Activated CD8-positive, alpha-beta memory T cell treated with anti-CD3 and anti-CD28 coated beads, Interleukin-2, amount 50 U/mL, for 24 hours (primary cell): ENCODE measurements at regions not wholly inside any gene's neighbourhood (a gene's known extent, or its start where the extent isn't known, plus 50 kb on each side); places are given as distances from the start of the nearest gene placed in this dataset.
"Not testable (repeated sequence)": the region's sequence is repeated elsewhere in the genome, so short reads cannot be mapped to it uniquely, and the experiment has no call there.

ENCODE experiments used
- DNase-seq: peaks from one replicate; pipeline ENCODE4 v3.0.0-alpha.2; 2020; ENCODE audit errors: extremely low read depth

DNA sequence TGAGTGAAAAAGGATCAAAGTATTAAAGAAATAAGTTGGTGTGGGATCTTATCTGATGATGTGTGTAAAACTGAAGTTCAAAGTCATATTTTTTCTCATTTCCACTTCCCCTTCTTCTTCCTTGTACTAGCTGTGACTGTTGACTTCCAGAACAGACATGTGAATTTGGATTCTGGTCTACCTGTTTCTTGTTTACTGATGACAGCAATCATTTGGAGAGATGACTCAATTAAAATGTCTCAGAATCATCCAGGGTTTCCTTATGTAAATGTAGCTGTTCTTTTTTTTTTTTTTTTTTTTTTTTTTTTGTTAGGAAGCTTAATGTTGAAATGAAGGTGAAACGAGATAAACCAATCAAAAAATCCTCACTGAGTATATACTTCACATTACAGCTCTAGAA, 819.9 kb upstream of the PIK3C3 start:
- DNase-seq: no peak

DNA sequence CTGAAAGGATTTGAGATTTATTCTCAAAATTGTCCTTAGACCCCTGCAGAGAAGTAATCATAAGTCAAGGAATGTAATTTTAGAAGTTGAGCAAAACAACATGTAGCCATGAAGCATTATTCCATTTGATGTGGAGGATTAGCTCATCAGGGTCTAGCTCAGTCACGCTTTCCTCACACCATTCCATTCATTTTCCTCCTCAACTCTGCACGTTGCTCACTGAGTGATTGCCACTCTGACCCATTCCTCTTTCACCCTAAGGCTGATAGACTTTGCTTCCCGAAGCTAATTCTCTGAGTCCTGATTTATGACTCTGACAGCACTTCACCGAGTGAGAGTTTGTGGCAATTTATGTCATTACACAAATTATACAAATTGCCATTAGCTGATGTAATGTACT, 820.6 kb upstream of the PIK3C3 start:
- DNase-seq: no peak

DNA sequence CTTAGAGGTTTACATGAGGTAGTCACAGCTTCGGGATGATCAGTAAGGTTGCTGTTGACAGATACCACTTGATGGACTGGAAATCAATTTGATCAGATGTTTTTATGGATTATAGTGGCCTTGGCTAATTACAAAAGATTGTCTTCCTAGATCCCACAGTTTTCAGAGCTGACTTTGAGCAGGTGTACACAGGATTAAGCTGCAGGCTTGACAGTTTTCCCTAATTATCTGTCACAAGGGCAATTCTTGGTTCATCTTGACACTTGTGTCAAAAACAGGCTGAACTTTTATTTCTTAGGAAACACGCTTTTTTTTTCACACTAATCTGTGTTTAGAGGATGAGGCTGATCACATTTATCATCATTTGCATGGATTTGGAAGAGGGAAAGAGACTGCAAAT, 824.0 kb upstream of the PIK3C3 start:
- no peak for DNase-seq

DNA sequence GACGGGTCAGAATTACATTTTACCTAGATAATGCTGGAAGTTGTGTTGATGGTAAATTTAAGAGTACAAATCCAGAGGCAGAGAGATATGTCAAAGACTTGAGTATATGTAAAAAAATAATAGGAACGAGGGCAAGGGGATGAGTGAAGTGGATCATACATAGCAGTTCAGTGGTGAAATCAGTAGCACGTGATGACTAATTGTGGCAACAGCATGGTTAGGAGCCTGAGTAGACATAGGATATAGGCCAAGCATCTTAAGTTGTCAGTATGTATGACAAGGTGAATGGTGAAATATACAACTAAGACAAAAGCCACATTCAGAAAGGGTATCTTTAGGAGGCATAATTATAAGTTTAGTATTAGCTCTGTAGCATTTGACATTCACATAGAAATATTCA, 826.5 kb upstream of the PIK3C3 start:
- DNase-seq: no peak

DNA sequence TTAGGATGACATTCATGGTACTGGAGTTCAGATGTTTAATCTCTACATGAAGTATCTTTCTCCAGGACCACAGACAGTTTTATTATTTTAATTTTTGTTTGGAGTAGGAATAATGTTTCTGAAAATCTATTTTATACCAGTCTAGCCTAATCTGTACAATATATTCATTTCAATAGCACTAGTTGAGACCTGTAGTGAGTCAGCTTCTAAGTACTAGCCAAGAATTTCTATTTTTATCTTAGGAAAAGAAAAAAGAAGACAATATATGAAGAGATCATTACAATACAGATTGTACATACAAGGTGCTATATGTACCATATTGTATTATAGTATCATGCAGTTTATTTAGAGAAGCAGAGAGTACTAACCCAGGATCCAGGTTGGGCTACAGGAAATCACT, 826.9 kb upstream of the PIK3C3 start:
- DNase-seq: no peak

DNA sequence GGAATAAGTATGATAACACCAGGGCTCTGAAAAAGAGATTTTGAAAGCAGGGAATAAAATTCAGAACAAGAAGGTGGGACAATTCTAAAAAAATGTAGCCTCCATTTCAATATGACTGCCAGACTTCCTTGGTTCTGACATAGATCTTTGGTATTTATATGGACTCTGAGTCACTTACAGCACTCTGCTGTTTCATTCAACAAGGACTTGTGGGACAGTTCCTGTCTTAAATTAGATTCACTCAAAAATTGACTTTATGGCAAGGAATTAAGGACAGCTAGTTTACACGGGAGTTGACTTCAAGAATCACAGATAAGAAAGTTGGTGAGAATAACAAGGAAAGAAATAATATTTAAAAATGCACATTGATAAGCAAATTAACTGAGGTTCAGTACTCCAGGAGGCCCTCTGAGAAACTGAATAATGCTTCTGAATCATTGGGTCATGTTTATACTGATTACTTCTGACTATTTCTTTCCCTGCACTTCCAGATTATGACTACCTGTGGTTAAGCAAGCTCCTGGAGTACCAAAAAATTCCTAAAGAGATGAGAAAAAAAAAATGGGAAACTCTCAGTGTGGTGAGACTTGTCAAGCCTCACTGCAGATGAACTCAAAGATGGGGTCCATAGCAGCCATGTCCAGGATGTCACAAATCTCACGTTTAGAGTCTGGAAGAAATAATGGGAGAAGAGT, 828.3 kb upstream of the PIK3C3 start:
- no peak for DNase-seq

DNA sequence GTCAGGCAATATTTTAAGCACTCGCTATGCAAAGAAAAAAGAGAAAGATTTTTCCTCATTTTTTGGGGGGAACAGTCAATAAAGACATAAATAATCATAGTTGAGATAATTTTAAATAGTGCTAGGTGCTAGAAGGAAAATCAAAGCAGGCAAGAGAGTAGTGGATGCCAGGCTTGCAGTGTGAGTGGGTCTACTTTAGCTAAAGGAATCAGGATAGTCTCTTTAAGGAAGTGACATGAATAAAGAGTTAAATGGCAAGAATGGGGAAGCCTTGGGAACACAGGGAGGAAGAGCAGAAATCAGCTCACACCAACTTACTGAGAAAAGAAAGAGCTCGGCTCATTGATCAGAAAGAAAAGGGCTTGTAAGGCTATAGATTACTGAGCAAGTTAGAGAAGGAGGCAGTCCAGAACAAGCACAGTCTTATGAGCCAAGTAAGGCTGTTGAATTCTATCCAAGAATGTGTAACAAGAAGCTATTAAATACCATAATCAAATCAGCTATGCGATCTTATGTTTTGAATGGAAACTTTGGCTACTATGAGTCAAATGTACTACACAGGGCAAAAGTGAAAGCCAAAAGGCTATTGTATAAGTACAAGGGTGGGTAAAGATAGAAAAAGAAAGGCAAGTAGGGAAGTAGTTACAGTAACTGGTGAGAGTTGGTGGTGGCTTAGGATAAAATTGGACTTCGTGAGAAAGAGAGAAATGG, 833.8 kb upstream of the PIK3C3 start:
- DNase-seq: no peak

DNA sequence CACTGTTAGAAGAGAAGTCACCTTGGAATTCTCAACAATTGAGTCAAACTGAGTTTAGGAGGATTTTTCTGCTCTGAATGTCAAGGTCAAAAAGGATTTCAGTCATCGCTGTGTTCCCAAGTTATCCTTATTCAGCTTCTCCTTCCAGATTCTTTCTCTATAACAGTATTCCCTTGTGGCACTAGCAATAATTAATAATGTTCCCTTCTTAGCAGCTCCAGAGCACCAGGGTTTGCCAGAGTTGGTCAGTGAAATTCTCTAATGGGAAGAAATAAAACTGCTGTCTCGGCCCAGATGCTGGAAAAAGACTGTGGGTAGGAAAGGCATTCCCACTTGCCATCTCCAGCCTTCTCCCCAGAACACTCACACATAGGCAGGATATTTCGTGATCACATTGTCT, 836.0 kb upstream of the PIK3C3 start:
- DNase-seq: no peak

DNA sequence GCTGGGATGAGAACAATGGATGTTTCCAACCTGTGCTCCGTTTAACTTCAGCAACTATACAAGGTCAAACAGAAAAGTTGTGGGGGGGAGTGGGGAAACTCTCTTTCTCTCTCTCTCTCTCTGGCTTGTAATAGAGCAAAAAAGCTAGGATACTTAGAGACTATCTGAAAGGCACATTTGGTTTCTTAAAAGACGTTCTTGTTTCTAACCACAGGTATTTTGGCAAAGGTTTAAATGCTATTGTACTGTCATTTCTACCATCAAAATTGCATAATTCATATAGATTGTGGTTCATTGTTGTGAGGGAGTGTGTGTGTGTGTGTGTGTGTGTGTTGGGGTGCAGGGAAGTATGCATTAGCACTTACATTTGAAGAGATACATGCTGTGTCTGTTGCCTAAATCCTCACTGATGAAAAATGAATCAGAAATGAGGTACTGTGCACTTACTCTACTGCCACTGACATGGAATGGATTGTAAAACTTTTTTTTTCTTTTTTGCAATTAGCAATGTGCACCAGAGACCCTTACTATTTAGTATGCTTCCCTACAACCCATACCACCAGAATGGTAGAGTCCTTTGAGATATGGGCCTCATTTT, 841.0 kb upstream of the PIK3C3 start:
- DNase-seq: no peak

DNA sequence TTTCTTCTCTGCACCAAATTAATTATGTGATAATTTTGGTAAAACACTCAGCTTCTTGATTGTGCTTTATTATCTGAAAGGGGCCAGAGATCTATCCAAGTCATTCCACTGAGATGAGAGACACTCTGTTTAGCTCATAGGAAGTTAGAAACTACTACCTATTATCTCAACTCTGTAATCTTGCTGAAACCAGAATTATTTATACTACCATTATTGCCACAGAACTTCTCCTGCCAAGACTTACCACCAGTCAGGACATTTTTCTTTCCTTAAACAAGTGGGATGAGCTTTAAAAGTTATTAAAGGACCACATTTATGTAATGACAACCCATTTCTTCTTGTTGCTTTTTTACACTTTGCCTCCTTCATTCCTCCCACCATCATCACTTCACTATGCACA, 855.6 kb upstream of the PIK3C3 start:
- DNase-seq: no peak

DNA sequence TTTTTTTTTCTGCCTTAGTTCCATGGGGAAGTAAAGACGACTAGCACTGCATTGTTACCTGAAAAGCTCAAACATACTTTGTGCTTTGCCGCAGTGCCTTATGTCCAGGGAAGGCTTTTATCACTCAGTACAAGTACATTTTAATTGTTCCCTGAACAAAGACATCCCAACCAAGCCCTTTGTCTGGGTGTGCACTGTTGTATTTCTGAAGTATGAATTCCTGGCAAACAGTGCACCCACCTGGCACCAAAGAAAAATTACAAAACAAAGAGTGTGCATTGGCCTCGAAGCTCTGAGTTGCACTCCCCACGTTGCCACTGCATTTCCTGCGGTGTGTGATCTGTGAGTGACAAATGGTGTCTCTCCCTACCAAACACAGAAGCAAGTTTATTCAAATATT, 858.5 kb upstream of the PIK3C3 start:
- DNase-seq: no peak

DNA sequence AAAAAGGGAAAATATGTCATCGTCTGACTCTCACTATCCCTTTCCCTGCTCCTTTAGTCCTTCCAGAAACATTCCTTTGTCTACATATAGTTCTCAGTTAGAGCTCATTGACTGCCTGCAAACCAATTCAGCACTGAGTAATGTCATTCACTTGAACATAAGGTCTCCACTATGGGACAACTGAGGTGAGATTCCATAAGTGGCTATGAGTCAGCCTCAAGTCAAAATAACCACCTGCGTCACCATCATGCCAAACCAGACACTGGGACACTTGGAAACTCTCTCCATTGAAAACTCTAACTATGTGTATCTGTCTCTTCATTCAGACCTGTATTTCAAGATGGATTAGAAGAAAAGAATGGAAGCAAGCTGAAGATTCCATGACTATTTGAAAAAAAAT, 878.0 kb upstream of the PIK3C3 start:
- no peak for DNase-seq

DNA sequence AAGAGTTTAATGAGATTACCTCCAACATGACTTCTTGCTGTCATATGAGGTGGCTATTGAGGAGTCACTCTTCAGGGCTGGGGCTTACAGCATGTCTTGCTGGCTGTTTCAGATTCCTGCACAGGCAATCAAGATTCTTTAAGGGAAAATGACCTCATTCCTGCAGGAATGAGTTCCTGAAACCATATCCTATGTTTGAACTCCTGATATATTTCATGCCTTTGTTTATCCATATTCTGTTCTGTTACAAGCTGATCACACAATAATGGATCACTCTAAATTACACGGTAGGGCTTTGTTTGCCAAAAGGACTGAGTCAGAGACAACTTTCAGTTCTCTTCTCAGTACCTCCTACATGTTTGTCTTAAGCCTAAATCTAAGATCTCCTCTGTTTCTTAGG, 879.8 kb upstream of the PIK3C3 start:
- no peak for DNase-seq

DNA sequence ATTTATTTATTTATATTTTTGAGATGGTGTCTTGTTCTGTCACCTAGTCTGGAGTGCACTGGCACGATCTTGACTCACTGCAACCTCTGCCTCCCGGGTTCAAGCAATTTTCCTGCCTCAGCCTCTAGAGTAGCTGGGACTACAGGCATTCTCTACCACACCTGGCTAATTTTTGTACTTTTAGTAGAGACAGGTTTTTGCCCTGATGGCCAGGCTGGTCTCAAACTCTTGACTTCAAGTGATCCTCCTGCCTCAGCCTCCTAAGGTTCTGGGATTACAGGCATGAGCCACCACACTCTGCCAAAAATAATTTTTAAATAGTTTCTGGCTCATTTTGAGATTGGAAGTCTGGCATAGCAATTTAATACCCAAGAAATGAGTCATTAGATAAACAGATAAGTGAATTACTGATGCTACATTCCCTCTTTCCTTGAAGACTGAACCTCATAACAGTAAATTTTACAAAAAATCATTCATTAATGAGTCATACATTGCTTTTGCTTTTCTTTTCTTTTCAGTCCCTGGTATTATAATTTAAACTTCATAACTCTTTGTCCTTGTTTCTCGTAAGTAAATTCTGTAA, 881.6 kb upstream of the PIK3C3 start:
- no peak for DNase-seq

DNA sequence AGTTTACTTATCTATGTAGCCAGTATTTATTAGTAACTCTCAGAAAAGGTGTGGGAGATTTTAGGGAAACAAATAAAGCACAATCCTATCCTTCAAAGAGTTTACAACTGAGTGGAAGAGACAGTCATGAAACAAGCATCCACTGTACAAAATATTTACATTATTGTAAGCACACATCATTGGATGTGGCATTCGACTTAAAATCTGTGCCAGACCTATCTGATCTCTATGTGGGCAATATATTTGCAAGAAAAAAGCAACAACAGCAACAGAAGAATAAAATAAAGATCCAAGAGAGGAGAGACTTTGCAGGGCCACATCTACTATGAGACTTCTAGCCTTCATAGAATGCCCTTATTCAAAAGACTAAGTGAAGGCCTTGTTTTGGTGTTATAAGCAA, 882.1 kb upstream of the PIK3C3 start:
- DNase-seq: no peak

DNA sequence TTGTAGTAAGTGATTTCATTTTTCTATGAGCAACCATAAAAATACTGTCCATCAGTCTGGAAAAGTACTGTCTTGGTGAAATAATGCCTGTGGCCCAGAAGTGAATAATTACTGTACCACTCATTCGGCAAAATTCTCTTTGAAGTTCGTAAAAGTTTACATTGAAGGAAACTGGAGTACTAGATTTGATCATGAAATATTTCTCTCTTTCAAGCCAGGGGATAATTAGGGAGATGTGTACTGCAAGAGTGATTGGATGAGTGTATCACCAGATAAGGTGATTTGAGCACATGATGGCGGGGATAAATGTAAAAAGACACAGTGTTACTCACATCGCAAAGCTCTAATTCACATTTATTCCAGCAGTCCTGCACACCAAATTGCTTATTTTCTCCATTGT, 883.2 kb upstream of the PIK3C3 start:
- DNase-seq: no peak

DNA sequence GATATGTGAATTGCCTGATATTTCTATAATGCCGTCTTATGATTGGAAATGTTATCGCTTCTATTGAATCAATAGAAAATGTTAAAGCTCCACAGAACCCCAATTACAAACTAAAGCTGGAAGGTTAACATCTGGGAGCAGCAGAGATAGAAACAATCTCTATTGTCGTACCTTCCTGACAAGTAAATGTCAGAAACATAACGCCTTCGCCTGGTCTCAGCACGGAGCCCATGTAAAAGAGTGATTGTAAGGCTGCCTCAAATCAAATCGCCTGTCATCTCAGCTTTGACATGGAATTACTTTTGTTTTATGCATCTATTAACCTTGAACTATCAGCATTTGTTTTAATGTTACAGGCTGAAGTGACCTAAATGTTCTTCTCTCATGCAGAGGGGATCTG, 885.9 kb upstream of the PIK3C3 start:
- no peak for DNase-seq

DNA sequence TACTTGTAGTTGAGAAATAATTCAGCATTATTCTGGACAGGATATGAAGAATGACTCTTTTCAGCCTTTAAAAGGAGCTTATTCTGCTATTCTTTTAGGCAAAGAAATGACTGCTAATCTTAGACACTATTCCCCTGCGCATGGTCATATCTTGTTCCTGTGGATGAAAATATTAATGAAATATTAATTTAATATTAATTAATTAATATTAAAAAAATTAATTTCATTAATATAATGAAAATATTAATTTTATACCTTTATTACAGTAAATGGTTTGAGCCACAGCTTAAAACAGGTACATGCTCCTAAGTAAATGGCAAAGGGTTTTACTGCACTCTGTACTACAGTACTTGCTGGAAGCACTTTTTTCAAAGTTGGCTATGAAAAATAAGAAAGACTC, 890.1 kb upstream of the PIK3C3 start:
- no peak for DNase-seq

DNA sequence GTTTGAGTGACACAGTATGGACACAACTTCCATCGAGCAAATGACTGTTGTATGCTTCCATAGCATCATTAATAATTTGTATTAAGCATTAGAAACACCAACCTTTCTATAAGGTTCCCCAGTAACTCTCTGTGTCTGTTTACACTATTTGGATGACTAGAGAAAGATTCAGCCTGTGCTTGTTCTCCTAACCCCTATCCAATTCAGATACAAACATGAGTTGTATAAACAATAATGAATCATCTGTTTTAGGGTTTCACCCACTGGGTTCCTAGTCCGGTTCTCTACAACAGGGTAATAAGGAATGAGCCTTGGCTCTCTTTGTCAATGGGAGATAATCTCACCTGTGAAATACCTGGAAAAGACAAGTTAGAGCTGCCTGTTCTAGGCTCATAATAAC, 894.1 kb upstream of the PIK3C3 start:
- DNase-seq: no peak

DNA sequence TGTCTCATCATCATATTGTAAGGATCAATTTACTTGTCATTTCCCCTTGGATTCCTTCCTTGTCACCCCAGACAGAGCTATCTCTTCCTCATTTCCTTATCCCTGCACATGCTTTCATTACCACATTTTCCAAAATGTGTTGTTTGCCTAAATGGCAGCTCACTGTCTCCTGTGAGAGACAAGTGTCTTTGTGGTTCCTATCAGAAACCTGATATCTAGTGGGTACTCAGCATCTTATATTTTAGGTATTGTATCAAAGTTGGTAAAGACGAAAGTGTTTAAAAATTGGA, 896.0 kb upstream of the PIK3C3 start:
- no peak for DNase-seq

DNA sequence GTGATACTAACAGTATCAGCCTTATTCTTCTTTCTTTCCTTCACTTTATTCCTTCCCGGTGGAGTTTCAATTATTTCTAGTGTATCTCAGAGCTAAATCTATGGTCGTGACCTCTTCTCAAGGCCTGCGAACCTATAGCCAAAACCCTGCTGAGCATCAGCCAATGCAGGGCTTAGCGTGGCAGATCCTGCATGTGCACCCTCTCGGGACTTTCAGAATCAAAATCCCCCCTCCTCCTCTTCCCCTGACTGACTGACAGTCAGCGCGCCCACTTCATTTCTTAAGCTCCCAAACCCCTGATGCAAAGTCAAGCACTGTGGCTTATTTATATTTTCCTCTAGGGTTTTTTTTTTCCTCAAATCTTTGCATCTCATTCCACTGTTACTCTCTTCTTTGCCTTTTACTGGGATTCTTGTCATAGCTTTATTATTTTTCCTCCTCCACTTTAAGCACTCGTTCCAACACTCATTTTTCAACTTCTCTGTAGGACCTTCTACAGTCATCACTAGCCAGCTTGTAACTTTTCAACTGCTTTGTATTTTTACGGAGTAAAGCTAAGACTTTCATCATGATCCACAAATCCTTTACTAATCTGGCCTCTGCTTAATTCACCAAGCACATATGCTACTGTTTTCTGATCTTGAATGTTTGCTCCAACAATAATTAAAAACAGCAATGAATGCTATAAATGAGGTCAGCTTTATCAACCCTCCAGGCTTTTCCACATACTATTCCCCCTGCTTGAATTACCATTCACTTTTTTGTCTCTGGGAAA, 896.5 kb upstream of the PIK3C3 start:
- DNase-seq: no peak

DNA sequence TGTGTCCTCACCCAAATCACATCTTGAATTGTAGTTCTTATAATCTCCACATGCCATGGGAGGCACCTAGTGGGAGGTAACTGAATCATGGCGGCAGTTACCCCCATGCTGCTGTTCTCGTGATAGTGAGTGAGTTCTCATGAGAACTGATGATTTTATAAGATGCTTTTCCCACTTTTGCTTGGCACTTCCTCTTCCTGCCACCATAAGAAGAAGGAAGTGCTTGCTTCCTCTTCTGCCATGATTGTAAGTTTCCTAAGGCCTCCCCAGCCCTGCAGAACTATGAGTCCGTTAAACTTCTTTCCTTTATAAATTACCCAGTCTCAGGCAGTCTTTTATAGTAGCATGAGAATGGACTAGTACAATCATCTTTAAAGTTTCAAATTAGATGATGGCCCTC, 902.4 kb upstream of the PIK3C3 start:
- DNase-seq: no peak

DNA sequence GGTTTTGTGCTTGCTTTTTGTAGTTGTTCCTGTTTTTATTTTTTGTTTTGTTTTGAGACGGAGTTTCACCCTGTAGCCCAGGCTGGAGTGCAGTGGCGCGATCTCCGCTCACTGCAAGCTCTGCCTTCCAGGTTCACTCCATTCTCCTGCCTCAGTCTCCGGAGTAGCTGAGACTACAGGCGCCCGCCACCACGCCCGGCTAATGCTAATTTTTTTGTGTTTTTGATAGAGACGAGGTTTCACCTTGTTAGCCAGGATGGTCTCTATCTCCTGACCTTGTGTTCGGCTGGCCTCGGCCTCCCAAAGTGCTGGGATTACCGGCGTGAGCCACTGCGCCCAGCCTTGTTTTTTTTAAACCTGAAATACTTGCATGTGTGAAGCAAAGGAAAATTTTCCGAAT, 908.8 kb upstream of the PIK3C3 start:
- DNase-seq: not testable (repeated sequence)
